WERI-Rb-1 (cell line): ENCODE measurements at regions not wholly inside any gene's neighbourhood (a gene's known extent, or its start where the extent isn't known, plus 50 kb on each side); places are given as distances from the start of the nearest gene placed in this dataset.

Source experiments
- DNase-seq: peaks from one replicate; pipeline ENCODE4 v3.0.0-alpha.2; 2020
- H3K27ac ChIP-seq: fragments of 250-450 bp; sonication (Bioruptor Pico); 2 replicates; pipeline ENCODE4 v1.5.1; 2020; ENCODE audit warnings: mild to moderate bottlenecking, moderate library complexity
- H3K27me3 ChIP-seq: fragments of 250-450 bp; sonication (Bioruptor Pico); 2 replicates; pipeline ENCODE4 v1.5.1; 2021; ENCODE audit warnings: mild to moderate bottlenecking, low read depth, moderate library complexity; ENCODE audit not compliant: insufficient read depth, severe bottlenecking
- H3K36me3 ChIP-seq: fragments of 250-450 bp; sonication (Bioruptor Pico); 2 replicates; pipeline ENCODE4 v1.5.1; 2020; ENCODE audit warnings: mild to moderate bottlenecking, moderate library complexity
- H3K4me3 ChIP-seq: 2 replicates; pipeline ENCODE4 v1.5.1; 2011; ENCODE audit warnings: low read depth, mild to moderate bottlenecking, control low read depth, low read length
- H3K9me3 ChIP-seq: fragments of 250-450 bp; sonication (Bioruptor Pico); 2 replicates; pipeline ENCODE4 v1.5.1; 2021; ENCODE audit warnings: mild to moderate bottlenecking, moderate library complexity; ENCODE audit not compliant: severe bottlenecking
- CTCF ChIP-seq: IDR thresholded peaks from 2 replicates; pipeline ENCODE4 v1.5.1; 2011; ENCODE audit warnings: low read depth, mild to moderate bottlenecking, control low read depth, inconsistent platforms, low read length

- no peaks in the 10 kb centered on the region for H3K9me3 ChIP-seq
- no peak overlapping the region for H3K4me3 ChIP-seq
- no peak for TF ChIP-seq CTCF
Measured at GRCh38 chr7:53245721-53246120, 210.3 kb downstream of the POM121L12 start.

GRCh38 chr7:53246957-53247356, 211.5 kb downstream of the POM121L12 start:
- Histone ChIP-seq H3K27ac (no peak overlapping the region), H3K27me3 (no peaks in the 10 kb centered on the region), H3K9me3 (no peaks in the 10 kb centered on the region), H3K4me3 (no peak overlapping the region), H3K36me3 (no peaks in the 10 kb centered on the region)
- TF ChIP-seq CTCF: no peak
- no peak for DNase-seq

More at GRCh38 chr7:53245721-53246120, 210.3 kb downstream of the POM121L12 start:
- no peak overlapping the region for H3K27ac ChIP-seq
- no peaks in the 10 kb centered on the region for H3K36me3 ChIP-seq
- DNase-seq: no peak
- no peaks in the 10 kb centered on the region for H3K27me3 ChIP-seq

DNA sequence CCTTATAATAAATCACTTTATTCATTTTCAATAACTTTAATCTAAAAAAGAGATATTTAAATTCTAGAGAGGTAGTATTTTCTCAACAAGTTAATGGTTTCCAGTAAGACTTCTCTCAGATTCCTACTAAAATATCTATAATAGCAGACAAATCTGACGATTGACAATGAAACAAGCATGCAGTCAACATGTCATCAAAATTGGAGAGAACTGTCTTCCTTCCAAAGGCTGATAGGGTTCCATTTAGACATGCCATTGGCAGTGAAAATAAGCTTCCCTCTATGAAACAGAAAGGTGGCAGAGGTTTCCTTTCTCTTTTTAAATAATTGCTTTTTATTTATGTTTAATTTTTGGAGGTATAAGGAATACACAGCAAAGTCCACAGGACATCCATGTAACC, 217.1 kb downstream of the POM121L12 start:
- H3K9me3 ChIP-seq: peaks cover 5% of the 10 kb centered on the region
- H3K4me3 ChIP-seq: no peak overlapping the region
- TF ChIP-seq CTCF: no peak
- H3K36me3 ChIP-seq: no peaks in the 10 kb centered on the region
- no peaks in the 10 kb centered on the region for H3K27me3 ChIP-seq
- DNase-seq: no peak
- no peak overlapping the region for H3K27ac ChIP-seq

DNA sequence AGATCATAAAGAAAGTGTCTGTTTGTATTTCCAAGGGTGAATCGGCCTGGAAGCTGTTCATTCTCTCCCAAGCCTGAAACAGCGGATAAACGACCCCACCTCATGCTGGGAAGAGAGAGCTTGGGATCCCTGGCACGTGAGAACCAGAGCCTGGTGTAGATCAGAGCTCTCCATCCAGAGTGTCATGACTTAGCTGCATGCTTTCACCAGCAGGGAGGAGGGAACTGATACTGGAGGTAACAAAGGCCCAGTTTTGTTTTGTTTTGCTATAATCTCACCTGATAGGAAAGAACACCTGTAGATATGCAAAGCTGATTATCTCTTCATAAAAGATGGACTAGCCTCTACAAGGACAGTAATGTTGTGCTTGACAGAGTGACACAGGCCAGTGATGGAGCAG, 236.6 kb downstream of the POM121L12 start:
- no peak for TF ChIP-seq CTCF
- H3K27ac ChIP-seq: no peak overlapping the region

GRCh38 chr7:53281312-53281711, 245.9 kb downstream of the POM121L12 start:
- no peaks in the 10 kb centered on the region for H3K27me3 ChIP-seq
- H3K36me3 ChIP-seq: no peaks in the 10 kb centered on the region
- no peak overlapping the region for H3K4me3 ChIP-seq
- no peaks in the 10 kb centered on the region for H3K9me3 ChIP-seq
- no peak for TF ChIP-seq CTCF
- no peak overlapping the region for H3K27ac ChIP-seq
- DNase-seq: no peak

More for the DNA sequence above, 236.6 kb downstream of the POM121L12 start:
- DNase-seq: no peak
- no peak overlapping the region for H3K4me3 ChIP-seq
- H3K27me3 ChIP-seq: no peaks in the 10 kb centered on the region
- H3K9me3 ChIP-seq: no peaks in the 10 kb centered on the region
- no peaks in the 10 kb centered on the region for H3K36me3 ChIP-seq

- peak; percentile 49 for DNase-seq
- H3K4me3 ChIP-seq: no peak overlapping the region
- no peaks in the 10 kb centered on the region for H3K9me3 ChIP-seq
- no peak for TF ChIP-seq CTCF
- peak overlapping the region; percentile 35 for H3K27ac ChIP-seq
- H3K27me3 ChIP-seq: no peaks in the 10 kb centered on the region
- H3K36me3 ChIP-seq: no peaks in the 10 kb centered on the region
Measured at GRCh38 chr7:53292341-53292740, 256.9 kb downstream of the POM121L12 start.
